ENCODE measurements at regions not wholly inside any gene's neighbourhood (a gene's known extent, or its start where the extent isn't known, plus 50 kb on each side); places are given as distances from the start of the nearest gene placed in this dataset.

DNA sequence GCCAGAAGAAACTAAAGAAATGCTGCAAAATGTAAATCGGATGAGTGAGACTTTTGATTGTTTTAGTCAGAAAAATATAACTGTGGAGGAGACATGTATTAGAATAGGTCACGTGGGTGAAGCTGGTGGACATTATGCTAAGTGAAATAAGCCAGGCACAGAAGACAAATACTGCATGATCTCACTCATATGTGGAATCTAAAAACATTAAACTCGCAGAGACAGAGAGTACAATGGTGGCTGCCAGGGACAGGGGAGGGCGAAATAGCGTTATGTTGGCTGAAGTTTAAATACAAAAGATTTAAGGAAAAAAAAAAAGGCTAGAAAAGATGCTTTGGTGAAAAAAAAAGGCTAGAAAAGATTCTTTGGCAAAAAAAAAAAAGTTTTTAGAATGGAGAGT is 63.5 kb upstream of the HDDC2 start:
- TF ChIP-seq CTCF (conservative IDR thresholded peaks at IDR 0.05; ENCODE audit: low read depth, low read length) = no peak
- DNase-seq (ENCODE audit: low read depth) = no peak

GRCh38 chr6:125367036-125367782 is 65.4 kb upstream of the HDDC2 start:
- TF ChIP-seq CTCF (conservative IDR thresholded peaks at IDR 0.05; ENCODE audit: low read depth, low read length) = no peak
- H3K4me3 ChIP-seq (ENCODE audit: low read length) = no peak overlapping the region
- DNase-seq (ENCODE audit: low read depth) = no peak

More for the DNA sequence above, 63.5 kb upstream of the HDDC2 start:
- H3K4me3 ChIP-seq (ENCODE audit: low read length) = no peak overlapping the region

GRCh38 chr6:125370343-125370742 is 68.6 kb upstream of the HDDC2 start:
- DNase-seq (ENCODE audit: low read depth) = no peak
- TF ChIP-seq CTCF (conservative IDR thresholded peaks at IDR 0.05; ENCODE audit: low read depth, low read length) = no peak
- no peak overlapping the region for H3K4me3 ChIP-seq (ENCODE audit: low read length)

DNA sequence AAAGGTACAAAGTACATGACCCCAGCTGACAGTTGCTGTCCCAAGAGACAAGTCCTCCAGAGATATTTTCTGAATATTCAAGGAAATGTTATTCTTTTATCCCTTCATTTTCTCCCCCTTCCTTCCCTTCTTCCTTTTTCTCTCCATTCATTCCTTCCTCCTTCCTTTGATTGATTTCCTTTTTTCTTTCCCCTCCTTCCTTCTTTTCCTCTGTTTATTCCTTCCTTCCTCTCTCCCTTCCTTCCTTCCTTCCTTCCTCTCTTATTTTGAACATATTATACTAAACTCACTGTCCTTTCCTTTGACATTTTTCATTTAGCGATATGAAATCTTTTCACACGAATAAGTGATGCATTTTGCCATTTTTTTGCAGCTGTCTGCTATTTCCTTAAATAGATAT is 73.2 kb upstream of the HDDC2 start:
- no peak overlapping the region for H3K4me3 ChIP-seq (ENCODE audit: low read length)
- no peak for DNase-seq (ENCODE audit: low read depth)
- no peak for TF ChIP-seq CTCF (conservative IDR thresholded peaks at IDR 0.05; ENCODE audit: low read depth, low read length)

DNA sequence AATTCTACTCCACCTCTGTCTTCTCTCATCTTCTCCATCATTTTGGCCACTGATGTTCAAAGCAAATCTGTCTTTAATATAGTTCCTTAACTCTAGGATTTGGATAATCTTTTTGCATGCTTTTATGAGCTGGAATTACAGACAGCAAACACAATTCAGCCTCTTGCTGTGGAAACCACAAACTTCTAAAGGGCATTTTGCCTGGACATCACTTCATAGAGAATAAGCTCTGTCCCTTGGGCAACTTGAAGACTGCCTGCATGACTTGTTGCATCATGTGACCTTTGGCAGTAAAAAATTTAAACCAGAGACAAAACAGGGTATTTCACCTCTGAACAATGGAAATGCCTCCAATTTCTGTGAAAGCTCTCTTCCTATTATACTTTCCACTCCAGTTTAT is 74.1 kb upstream of the HDDC2 start:
- TF ChIP-seq CTCF (conservative IDR thresholded peaks at IDR 0.05; ENCODE audit: low read depth, low read length) = no peak
- DNase-seq (ENCODE audit: low read depth) = no peak
- H3K4me3 ChIP-seq (ENCODE audit: low read length) = no peak overlapping the region

DNA sequence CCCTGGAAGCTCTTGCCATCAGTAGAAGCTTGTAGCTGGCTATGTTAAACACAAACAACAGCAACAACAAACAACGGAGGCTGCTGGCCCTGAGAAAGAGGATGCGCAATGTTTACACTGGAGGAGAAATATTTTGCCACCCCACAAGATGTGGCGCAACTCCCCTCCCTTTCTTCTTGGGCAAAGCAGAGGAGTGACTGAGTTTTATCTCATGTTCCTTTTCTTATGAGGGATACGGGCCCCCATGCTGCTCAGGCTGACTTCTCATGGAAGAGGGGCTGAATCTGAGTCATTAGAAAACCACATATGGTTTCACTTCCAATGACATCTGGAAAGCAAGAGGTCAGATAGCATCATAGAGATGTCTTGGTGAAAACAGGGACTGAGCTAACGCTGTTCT is 75.9 kb upstream of the HDDC2 start:
- H3K4me3 ChIP-seq (ENCODE audit: low read length) = no peak overlapping the region
- TF ChIP-seq CTCF (conservative IDR thresholded peaks at IDR 0.05; ENCODE audit: low read depth, low read length) = no peak
- no peak for DNase-seq (ENCODE audit: low read depth)

DNA sequence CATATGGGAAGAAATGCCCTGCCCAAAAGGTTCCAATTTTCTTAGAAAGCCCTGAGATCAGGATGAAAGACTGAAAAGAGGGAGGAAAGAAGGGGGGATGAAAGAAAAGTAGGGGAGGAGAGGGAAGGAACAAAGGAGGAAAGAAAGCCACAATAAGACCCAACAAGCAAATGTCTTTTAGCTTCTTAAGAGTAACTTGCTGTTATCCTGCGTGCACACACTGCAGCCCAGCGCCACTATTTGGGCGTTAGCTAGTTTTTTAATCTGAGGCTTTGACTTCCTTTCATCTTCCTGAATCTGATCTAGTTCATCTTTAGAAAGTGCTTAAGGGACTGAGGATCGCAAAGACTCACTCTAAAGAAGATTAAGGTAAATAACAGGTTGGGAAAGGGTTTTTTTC is 77.4 kb upstream of the HDDC2 start:
- TF ChIP-seq CTCF (conservative IDR thresholded peaks at IDR 0.05; ENCODE audit: low read depth, low read length) = no peak
- H3K4me3 ChIP-seq (ENCODE audit: low read length) = no peak overlapping the region
- no peak for DNase-seq (ENCODE audit: low read depth)
